NB4 (cell line): ENCODE measurements at regions not wholly inside any gene's neighbourhood (a gene's known extent, or its start where the extent isn't known, plus 50 kb on each side); places are given as distances from the start of the nearest gene placed in this dataset.

Source experiments
- DNase-seq: peaks from one replicate; pipeline ENCODE4 v3.0.0; 2010; ENCODE audit warnings: low read depth
- H3K4me3 ChIP-seq: one replicate; pipeline ENCODE4 v1.5.1; 2011; ENCODE audit warnings: mild to moderate bottlenecking, low read depth, low read length, moderate library complexity
- CTCF ChIP-seq: IDR thresholded peaks from one replicate; pipeline ENCODE4 v1.5.1; 2012; ENCODE audit warnings: low read depth, low read length
- MAX ChIP-seq: IDR thresholded peaks from 2 replicates; pipeline ENCODE4 v1.6.1; 2011; ENCODE audit warnings: low read depth, low read length
- MYC ChIP-seq: IDR thresholded peaks from 2 replicates; pipeline ENCODE4 v1.6.1; 2011; ENCODE audit warnings: low read depth, low read length
- POLR2A ChIP-seq: IDR thresholded peaks from 2 replicates; pipeline ENCODE4 v1.6.1; 2011; ENCODE audit warnings: mild to moderate bottlenecking; ENCODE audit not compliant: insufficient read length; ENCODE audit errors: extremely low read depth

- DNase-seq: no peak
- TF ChIP-seq CTCF: no peak
- TF ChIP-seq POLR2A: no peak
- TF ChIP-seq MYC: no peak
- TF ChIP-seq MAX: no peak
- no peak overlapping the region for H3K4me3 ChIP-seq
Observed at GRCh38 chr3:76954412-76954811, 85.5 kb upstream of the ROBO2 start.

- TF ChIP-seq CTCF (no peak), MAX (no peak), MYC (no peak), POLR2A (no peak)
- DNase-seq: no peak
- H3K4me3 ChIP-seq: no peak overlapping the region
Observed at GRCh38 chr3:76958274-76958673, 81.6 kb upstream of the ROBO2 start.

GRCh38 chr3:76958861-76959260, 81.0 kb upstream of the ROBO2 start:
- H3K4me3 ChIP-seq: no peak overlapping the region
- no peak for DNase-seq
- no peak for TF ChIP-seq MAX
- no peak for TF ChIP-seq MYC
- no peak for TF ChIP-seq CTCF
- TF ChIP-seq POLR2A: no peak

GRCh38 chr3:76961284-76961683, 78.6 kb upstream of the ROBO2 start:
- no peak for DNase-seq
- TF ChIP-seq POLR2A (no peak), MAX (no peak), MYC (no peak), CTCF (no peak)
- H3K4me3 ChIP-seq: no peak overlapping the region

- TF ChIP-seq CTCF: no peak
- no peak for TF ChIP-seq MYC
- DNase-seq: no peak
- H3K4me3 ChIP-seq: no peak overlapping the region
Observed at GRCh38 chr3:76965122-76965725, 74.7 kb upstream of the ROBO2 start.

- DNase-seq: no peak
- H3K4me3 ChIP-seq: no peak overlapping the region
- no peak for TF ChIP-seq CTCF
- TF ChIP-seq MAX: no peak
Observed at GRCh38 chr3:76969471-76969870, 70.4 kb upstream of the ROBO2 start.
